Subcutaneous abdominal adipose tissue (tissue), 5 donors: ENCODE measurements at regions not wholly inside any gene's neighbourhood (a gene's known extent, or its start where the extent isn't known, plus 50 kb on each side); places are given as distances from the start of the nearest gene placed in this dataset.

Experiments
- H3K27ac ChIP-seq: one replicate; pipeline ENCODE4 v1.7.0; 2013; ENCODE audit warnings: low read depth, mild to moderate bottlenecking, inconsistent platforms, low read length, moderate library complexity
- H3K27me3 ChIP-seq, 5 donors: one replicate each; pipeline ENCODE4 v1.7.0; 2013; ENCODE audit warnings: low read length in 5 of 5, inconsistent platforms in 1 of 5; ENCODE audit not compliant: control insufficient read depth in 5 of 5, insufficient read depth in 4 of 5
- H3K36me3 ChIP-seq, 5 donors: one replicate each; pipeline ENCODE4 v1.7.0; 2013; ENCODE audit warnings: low read length in 5 of 5; ENCODE audit not compliant: control insufficient read depth in 5 of 5, insufficient read depth in 5 of 5
- H3K4me1 ChIP-seq, 5 donors: one replicate each; pipeline ENCODE4 v1.7.0; 2013; ENCODE audit warnings: low read length in 5 of 5, mild to moderate bottlenecking in 3 of 5, moderate library complexity in 1 of 5; ENCODE audit not compliant: control insufficient read depth in 5 of 5, insufficient read depth in 5 of 5
- H3K4me3 ChIP-seq, 5 donors: one replicate each; pipeline ENCODE4 v1.7.0; 2013; ENCODE audit warnings: low read length in 5 of 5, low read depth in 1 of 5
- H3K9ac ChIP-seq, 5 donors: one replicate each; pipeline ENCODE4 v1.7.0; 2013; ENCODE audit warnings: low read length in 5 of 5, mild to moderate bottlenecking in 4 of 5, moderate library complexity in 3 of 5
- H3K9me3 ChIP-seq, 5 donors: one replicate each; pipeline ENCODE4 v1.7.0; 2013; ENCODE audit warnings: low read length in 5 of 5; ENCODE audit not compliant: control insufficient read depth in 5 of 5
- donor health status: healthy.
- donor health status: healthy.
- donor health status: healthy.
- donor health status: healthy.
- donor health status: healthy.

DNA sequence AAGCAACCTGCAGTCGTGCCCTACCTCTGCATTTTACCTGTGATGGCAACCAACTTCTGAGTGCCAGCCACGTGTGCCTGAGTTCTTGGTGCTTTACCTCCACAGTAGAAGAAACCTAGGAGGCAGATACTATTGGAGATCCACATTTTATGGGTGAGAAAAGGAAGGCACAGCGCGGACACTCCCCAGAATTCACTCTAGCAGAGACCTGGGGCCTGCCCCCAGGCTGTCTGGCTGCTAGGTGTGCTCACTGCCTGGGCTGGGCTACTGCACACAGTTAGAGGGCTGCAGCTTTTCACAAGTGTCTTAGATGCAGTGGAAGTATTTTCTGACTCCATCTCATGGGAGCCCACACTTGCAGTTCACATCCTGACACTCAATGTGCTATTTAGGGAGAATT lies 598.8 kb upstream of the ADAMTS16 start:
- no peak overlapping the region for H3K27ac ChIP-seq
- H3K36me3 ChIP-seq = no peaks in the 10 kb centered on the region
- H3K9me3 ChIP-seq = no peaks in the 10 kb centered on the region
- no peak overlapping the region for H3K4me3 ChIP-seq
- no peak overlapping the region for H3K9ac ChIP-seq
- H3K27me3 ChIP-seq = no peaks in the 10 kb centered on the region
- H3K4me1 ChIP-seq = peaks cover 0 to 5% (median 0%) of the 10 kb centered on the region in 5 donors

DNA sequence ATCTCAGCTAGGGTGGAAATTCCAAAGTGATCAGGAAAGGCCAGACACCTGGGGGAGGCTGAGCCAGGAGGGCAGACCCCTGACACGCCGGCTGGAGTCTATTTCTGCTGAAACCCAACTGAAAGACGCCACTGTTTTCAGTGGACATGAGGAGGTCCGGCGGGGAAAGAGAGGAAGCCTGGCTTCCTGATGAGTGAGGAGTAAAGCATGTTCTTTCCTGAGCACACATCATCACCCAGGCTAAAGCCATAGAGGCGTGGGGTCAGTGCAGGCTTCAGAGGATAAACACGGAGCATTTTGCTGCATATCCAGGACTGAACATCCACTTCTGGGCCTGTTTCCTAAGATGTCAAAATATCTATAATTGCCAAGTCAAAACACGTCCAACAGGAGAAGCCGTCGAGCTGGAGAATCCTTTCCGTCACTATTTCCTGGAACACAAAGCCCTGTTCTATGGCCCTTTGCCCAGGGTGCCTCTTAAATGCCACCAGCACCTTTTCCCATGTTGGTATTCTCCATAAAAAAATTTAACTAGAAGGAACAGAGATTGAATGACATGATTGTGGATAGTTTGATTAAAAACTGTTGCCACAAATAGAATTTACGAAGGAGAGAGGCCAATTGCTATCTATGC lies 597.9 kb upstream of the ADAMTS16 start:
- Histone ChIP-seq H3K4me1 (peaks cover 0 to 5% (median 0%) of the 10 kb centered on the region in 5 donors), H3K9me3 (no peaks in the 10 kb centered on the region), H3K4me3 (no peak overlapping the region), H3K36me3 (no peaks in the 10 kb centered on the region), H3K9ac (no peak overlapping the region), H3K27ac (no peak overlapping the region), H3K27me3 (no peaks in the 10 kb centered on the region)

DNA sequence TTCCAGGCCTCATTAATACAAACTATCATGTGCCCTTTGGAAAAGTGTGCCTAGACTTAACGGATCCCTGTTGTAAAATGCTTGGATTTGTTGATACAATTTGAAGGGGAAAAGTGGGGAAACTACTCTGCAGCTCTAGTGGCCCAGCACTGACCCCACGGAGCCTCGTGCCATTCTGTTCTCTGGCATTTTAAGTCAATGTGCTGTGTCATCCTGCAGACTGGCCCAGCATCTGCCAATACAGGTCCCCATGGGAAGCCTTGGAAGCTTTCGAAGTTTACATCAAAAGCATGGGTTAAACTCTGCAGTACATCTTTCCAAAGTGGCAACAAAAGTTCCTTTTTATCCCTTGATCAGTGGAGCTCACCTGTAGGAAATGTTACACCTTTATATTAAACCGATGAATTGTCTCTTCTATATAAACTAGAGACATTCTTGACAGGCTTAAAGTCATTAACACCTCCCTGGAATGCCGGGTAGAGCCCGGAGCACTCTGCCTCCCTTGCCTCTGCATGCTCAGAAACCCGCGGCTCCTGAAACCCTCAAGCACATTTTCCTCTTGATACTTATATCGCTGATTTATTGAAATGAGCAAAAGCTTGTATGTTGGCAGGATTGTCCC lies 596.0 kb upstream of the ADAMTS16 start:
- no peak overlapping the region for H3K4me3 ChIP-seq
- peaks cover 0 to 5% (median 0%) of the 10 kb centered on the region in 5 donors for H3K4me1 ChIP-seq
- H3K9me3 ChIP-seq = no peaks in the 10 kb centered on the region
- H3K27me3 ChIP-seq = no peaks in the 10 kb centered on the region
- no peak overlapping the region for H3K9ac ChIP-seq
- H3K36me3 ChIP-seq = no peaks in the 10 kb centered on the region
- no peak overlapping the region for H3K27ac ChIP-seq

DNA sequence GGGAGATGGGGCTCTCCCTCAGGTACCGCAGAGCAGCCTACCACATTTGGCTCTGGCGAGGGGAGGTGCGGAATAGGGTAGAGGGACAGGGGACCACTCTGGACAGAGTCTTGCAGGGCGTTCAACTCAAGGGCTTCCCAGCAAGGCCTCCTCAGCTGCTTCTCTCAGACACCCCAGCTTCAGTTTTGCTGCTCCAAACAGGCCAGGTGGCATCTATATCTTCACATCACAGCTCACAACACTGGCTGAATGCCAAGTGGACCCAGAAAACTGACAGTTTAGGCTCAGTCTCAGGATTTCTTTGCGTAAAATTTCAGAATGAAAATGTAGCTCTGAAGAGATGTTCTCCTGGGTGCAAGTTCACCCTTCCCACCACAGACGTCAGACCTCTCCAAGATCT lies 592.6 kb upstream of the ADAMTS16 start:
- Histone ChIP-seq H3K36me3 (no peaks in the 10 kb centered on the region), H3K9me3 (peaks cover 0 to 3% (median 0%) of the 10 kb centered on the region in 5 donors), H3K4me1 (peaks cover 0 to 5% (median 0%) of the 10 kb centered on the region in 5 donors), H3K27ac (no peak overlapping the region), H3K27me3 (no peaks in the 10 kb centered on the region), H3K9ac (no peak overlapping the region), H3K4me3 (no peak overlapping the region)

DNA sequence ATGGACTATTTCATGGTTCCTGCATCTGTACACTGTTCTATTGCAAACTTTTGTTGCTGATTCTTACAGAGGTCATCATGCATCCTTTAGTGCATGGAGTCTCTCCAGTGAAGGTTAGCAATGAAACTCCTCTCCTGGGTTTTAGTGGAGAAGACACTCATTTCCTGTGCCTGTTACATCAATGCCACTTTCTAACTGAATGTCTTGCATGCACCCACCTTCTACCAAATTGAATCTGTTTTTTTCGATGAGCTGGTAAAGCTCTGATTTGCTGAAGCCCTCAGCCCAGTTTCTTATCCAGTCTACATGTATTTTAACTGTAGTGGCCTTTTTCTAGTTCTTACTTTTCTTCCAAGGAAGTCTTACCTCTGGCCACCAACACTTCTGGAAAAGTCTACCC lies 591.8 kb upstream of the ADAMTS16 start:
- Histone ChIP-seq H3K4me1 (peaks cover 0 to 5% (median 0%) of the 10 kb centered on the region in 5 donors), H3K9ac (no peak overlapping the region), H3K9me3 (peaks cover 0 to 3% (median 0%) of the 10 kb centered on the region in 5 donors), H3K27me3 (no peaks in the 10 kb centered on the region), H3K27ac (no peak overlapping the region), H3K4me3 (no peak overlapping the region), H3K36me3 (no peaks in the 10 kb centered on the region)

DNA sequence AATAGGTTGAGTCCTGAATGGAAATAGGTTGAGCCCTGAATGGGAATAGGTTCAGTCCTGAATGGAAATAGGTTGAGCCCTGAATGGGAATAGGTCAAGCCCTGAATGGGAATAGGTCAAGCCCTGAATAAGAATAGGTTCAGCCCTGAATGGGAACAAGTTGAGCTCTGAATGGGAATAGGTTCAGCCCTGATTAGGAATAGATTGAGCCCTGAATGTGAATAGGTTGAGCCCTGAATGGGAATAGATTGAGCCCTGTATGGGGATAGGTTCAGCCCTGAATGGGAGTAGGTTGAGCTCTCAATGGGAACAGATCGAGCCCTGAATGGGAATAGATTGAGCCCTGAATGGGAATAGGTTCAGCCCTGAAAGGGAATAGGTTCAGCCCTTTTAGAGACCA lies 590.8 kb upstream of the ADAMTS16 start:
- Histone ChIP-seq H3K9me3 (peaks cover 0 to 3% (median 0%) of the 10 kb centered on the region in 5 donors), H3K36me3 (no peaks in the 10 kb centered on the region), H3K27ac (no peak overlapping the region), H3K9ac (no peak overlapping the region), H3K27me3 (no peaks in the 10 kb centered on the region), H3K4me1 (no peaks in the 10 kb centered on the region), H3K4me3 (no peak overlapping the region)

DNA sequence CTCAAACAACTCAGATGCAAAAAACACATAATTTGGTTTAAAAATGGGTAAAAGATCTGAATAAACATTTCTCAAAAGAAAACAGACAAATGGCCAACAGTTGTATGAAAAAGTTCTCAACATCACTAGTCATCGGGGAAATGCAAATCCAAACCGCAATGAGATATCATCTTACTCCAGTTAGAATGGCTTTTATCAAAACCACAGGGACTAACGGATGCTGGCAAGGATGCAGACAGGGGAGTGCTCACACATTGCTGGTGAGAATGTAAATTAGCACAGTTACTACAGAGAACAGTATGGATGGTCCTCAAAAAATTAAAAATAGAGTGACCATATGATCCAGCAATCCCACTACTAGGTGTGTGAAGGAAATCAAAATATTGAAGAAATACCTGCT lies 589.1 kb upstream of the ADAMTS16 start:
- Histone ChIP-seq H3K36me3 (no peaks in the 10 kb centered on the region), H3K4me1 (no peaks in the 10 kb centered on the region), H3K27ac (no peak overlapping the region), H3K27me3 (no peaks in the 10 kb centered on the region), H3K9ac (no peak overlapping the region), H3K9me3 (peaks cover 0 to 3% (median 0%) of the 10 kb centered on the region in 5 donors), H3K4me3 (no peak overlapping the region)

DNA sequence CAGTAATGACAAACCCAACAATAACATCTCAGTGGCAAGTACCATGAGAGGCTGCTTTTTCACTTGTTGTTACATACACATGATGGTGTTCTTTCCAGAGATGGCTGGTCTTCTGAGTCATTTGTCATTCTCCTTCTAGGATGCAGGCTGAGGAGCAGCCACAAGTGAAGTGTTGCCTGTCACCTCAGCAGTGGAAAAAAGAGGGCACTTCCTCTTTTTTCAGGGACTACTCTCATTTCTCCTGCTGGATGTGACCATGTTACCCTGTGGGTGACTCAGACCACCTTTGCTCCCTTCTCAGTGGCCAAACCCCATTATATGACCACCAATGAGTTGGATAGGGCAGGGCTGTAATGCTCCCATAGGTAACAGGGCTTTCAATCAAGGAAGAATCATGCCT lies 587.0 kb upstream of the ADAMTS16 start:
- no peak overlapping the region for H3K27ac ChIP-seq
- H3K27me3 ChIP-seq = no peaks in the 10 kb centered on the region
- no peak overlapping the region for H3K4me3 ChIP-seq

DNA sequence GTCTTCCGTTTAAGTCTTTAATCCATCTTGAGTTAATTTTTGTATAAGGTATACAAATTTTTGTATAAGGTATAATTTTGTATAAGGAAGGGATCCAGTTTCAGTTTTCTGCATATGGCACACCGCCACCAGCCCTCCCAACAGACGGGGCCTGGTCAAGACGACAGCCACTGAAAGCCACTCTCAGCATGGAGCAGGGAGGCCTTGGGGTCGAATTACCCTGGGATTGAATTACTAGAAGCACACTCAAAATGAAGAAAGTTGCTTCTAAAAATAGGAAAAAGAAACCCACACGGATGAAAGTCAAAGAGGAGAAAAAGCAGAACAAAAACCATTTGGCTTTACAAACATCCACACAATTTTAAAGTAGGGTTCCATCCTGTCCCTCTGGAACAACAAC lies 586.2 kb upstream of the ADAMTS16 start:
- H3K27ac ChIP-seq = no peak overlapping the region
- H3K9ac ChIP-seq = no peak overlapping the region
- H3K36me3 ChIP-seq = no peaks in the 10 kb centered on the region
- peaks cover 0 to 3% (median 0%) of the 10 kb centered on the region in 5 donors for H3K9me3 ChIP-seq
- no peaks in the 10 kb centered on the region for H3K27me3 ChIP-seq
- H3K4me1 ChIP-seq = no peaks in the 10 kb centered on the region
- no peak overlapping the region for H3K4me3 ChIP-seq

More for the DNA sequence above, 587.0 kb upstream of the ADAMTS16 start:
- Histone ChIP-seq H3K9me3 (peaks cover 0 to 3% (median 0%) of the 10 kb centered on the region in 5 donors), H3K9ac (no peak overlapping the region), H3K4me1 (no peaks in the 10 kb centered on the region), H3K36me3 (no peaks in the 10 kb centered on the region)

DNA sequence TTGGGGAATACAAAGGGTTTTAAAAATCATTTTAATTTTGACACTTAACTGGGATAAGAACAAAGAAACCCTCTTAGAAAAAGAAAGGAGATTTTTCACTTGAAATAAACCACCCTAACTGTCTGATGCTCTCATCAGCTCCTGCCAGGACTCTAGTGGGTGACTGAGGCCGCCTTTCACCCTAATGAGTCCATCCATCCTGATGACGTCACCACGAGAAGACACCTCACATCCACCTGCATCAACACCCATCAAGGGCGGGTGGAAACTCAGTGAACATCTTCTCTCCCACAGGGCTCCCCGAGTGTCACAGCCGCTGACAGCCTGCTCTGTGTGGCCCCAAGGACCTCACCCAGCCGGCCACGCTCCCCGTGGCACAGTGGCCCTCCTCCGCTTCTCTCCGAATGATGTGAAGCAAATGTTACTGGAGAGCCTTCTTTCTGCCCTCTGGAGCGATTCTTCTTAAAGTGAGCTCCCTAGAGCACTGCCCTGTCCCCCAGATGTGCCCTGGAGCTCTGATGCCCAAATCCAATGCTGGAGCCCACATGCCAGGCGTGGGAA lies 584.3 kb upstream of the ADAMTS16 start:
- Histone ChIP-seq H3K9ac (no peak overlapping the region), H3K36me3 (no peaks in the 10 kb centered on the region), H3K27ac (no peak overlapping the region), H3K4me1 (no peaks in the 10 kb centered on the region), H3K27me3 (no peaks in the 10 kb centered on the region), H3K9me3 (peaks cover 0 to 1% (median under 1%) of the 10 kb centered on the region in 5 donors), H3K4me3 (no peak overlapping the region)
